ENCODE measurements at regions not wholly inside any gene's neighbourhood (a gene's known extent, or its start where the extent isn't known, plus 50 kb on each side); places are given as distances from the start of the nearest gene placed in this dataset.

DNA sequence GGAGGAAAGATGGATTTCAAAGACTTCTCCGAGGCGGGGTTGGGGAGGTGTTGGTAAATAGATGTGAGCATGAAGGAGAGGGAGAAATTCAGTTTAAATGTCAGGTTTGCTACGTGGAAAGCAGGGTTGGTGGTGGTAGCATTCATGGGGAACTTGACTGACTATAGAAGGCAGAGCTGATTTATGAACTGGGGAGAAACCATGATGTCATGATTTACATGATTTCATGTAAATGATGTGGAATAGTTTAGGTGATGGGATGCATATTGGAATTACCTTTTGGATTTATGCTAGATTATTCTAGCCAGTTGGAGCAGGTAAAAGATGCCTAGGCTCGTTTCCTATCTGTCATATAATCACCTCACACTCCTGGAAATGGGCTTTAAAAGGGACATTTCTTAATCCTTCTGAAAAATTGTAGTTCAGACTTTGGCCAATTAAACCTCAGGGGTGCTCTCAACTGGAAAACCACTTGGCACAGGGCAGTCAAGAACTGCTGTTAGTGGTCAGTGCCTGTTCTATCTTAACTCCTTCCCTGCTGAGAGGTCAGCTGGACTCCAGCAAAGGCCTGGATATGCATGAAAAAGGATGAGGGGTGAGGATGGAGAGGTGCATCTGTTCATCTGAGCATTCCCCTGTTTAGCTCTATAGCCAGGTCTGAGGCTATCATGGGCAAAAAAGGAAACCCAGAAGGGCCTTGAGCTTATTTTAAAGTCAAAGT lies 50.1 kb upstream of the BASP1 start:
- peaks cover 15 to 31% (median 20%) of the 10 kb centered on the region in 4 donors for H3K4me1 ChIP-seq
- no peaks in the 10 kb centered on the region for H3K27me3 ChIP-seq
- WGBS, 2 donors: 74 to 76% methylated on average over 4 of the region's 4 CpGs
- TF ChIP-seq POLR2AphosphoS5 (IDR thresholded peaks at IDR 0.05) (no peak), POLR2A (IDR thresholded peaks at IDR 0.05) (no peak), EP300 (IDR thresholded peaks at IDR 0.05) (no peak)
- TF ChIP-seq, protein P1, sequence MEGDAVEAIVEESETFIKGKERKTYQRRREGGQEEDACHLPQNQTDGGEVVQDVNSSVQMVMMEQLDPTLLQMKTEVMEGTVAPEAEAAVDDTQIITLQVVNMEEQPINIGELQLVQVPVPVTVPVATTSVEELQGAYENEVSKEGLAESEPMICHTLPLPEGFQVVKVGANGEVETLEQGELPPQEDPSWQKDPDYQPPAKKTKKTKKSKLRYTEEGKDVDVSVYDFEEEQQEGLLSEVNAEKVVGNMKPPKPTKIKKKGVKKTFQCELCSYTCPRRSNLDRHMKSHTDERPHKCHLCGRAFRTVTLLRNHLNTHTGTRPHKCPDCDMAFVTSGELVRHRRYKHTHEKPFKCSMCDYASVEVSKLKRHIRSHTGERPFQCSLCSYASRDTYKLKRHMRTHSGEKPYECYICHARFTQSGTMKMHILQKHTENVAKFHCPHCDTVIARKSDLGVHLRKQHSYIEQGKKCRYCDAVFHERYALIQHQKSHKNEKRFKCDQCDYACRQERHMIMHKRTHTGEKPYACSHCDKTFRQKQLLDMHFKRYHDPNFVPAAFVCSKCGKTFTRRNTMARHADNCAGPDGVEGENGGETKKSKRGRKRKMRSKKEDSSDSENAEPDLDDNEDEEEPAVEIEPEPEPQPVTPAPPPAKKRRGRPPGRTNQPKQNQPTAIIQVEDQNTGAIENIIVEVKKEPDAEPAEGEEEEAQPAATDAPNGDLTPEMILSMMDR (IDR thresholded peaks at IDR 0.05): no peak
- H3K9me3 ChIP-seq: no peaks in the 10 kb centered on the region
- H3K36me3 ChIP-seq: no peaks in the 10 kb centered on the region
- ATAC-seq (ENCODE audit: low FRiP score in 2 of 2) (no peak), DNase-seq (no peak)
- H3K27ac ChIP-seq: no peak overlapping the region
- H3K4me3 ChIP-seq: no peak overlapping the region

Small RNA genes lying in the stretch of these regions (small RNA-seq; reads per million reads assigned to genes)
- gene RF00019: 0 reads per million in 4 donors
- 0 reads per million in 4 donors for gene RNA5SP180

Data from upper lobe of left lung (tissue), 6 donors.